Esophagus (tissue), 2 donors: ENCODE measurements at regions not wholly inside any gene's neighbourhood (a gene's known extent, or its start where the extent isn't known, plus 50 kb on each side); places are given as distances from the start of the nearest gene placed in this dataset.
"Not testable (repeated sequence)": the region's sequence is repeated elsewhere in the genome, so short reads cannot be mapped to it uniquely, and the experiment has no call there.

Experiments used
- H3K27ac ChIP-seq, 2 donors: one replicate each; pipeline ENCODE4 v1.5.1; 2013; ENCODE audit warnings: low read depth in 2 of 2, mild to moderate bottlenecking in 2 of 2, inconsistent platforms in 1 of 2, low read length in 1 of 2, moderate library complexity in 1 of 2
- H3K27me3 ChIP-seq, 2 donors: one replicate each; pipeline ENCODE4 v1.6.1; 2013; ENCODE audit warnings: low read length in 2 of 2, control low read depth in 1 of 2, mild to moderate bottlenecking in 1 of 2; ENCODE audit not compliant: insufficient read depth in 2 of 2, control insufficient read depth in 1 of 2
- H3K36me3 ChIP-seq, 2 donors: one replicate each; pipeline ENCODE4 v1.6.1; 2013; ENCODE audit warnings: low read length in 1 of 2; ENCODE audit not compliant: control insufficient read depth in 2 of 2, insufficient read depth in 2 of 2
- H3K4me1 ChIP-seq, 2 donors: one replicate each; pipeline ENCODE4 v1.6.1; 2013; ENCODE audit warnings: low read length in 1 of 2; ENCODE audit not compliant: control insufficient read depth in 2 of 2, insufficient read depth in 2 of 2
- H3K4me3 ChIP-seq, 2 donors: one replicate each; pipeline ENCODE4 v1.5.1; 2013; ENCODE audit warnings: low read length in 2 of 2, mild to moderate bottlenecking in 2 of 2, low read depth in 1 of 2, moderate library complexity in 1 of 2
- H3K9me3 ChIP-seq, 2 donors: one replicate each; pipeline ENCODE4 v1.6.1; 2013; ENCODE audit warnings: mild to moderate bottlenecking in 2 of 2, low read depth in 1 of 2, low read length in 1 of 2, moderate library complexity in 1 of 2; ENCODE audit not compliant: control insufficient read depth in 2 of 2, insufficient read depth in 1 of 2
- WGBS, 2 donors: extraction: QIAGEN DNeasy Blood & Tissue Kit; methylation state at CpG; one replicate each; pipeline ENCODE4 v1.1.7; 2013; 5-methylcytosine and 5-hydroxymethylcytosine counted together
- donor health status: healthy with polysubstance abuse.
- donor health status: Bipolar disorder and iron deficiency.

GRCh38 chr9:42342297-42342696 is 158.8 kb downstream of the SPATA31A6 start:
- H3K36me3 ChIP-seq, H3K9me3 ChIP-seq, H3K4me3 ChIP-seq, H3K27me3 ChIP-seq, H3K27ac ChIP-seq, H3K4me1 ChIP-seq: not testable (repeated sequence)
- WGBS, 2 donors: 81 to 92% methylated on average over 5 of the region's 7 CpGs

DNA sequence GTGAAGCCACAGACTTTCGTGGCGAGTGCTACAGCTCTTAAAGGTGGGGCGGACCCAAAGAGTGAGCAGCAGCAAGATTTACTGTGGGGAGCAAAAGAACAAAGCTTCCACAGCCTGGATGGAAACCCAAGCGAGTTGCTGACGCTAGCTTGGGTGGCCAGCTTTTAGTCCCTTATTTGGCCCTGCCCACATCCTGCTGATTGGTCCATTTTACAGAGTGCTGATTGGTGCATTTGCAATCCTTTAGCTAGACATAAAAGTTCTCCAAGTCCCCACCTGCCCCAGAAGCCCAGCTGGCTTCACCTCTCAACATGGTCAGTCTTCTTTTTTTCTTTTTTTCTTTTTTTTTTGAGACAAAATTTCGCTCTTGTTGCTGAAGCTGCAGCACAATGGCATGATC is 161.0 kb downstream of the SPATA31A6 start:
- 94% methylated on average over 6 of the region's 6 CpGs for WGBS, 2 donors

DNA sequence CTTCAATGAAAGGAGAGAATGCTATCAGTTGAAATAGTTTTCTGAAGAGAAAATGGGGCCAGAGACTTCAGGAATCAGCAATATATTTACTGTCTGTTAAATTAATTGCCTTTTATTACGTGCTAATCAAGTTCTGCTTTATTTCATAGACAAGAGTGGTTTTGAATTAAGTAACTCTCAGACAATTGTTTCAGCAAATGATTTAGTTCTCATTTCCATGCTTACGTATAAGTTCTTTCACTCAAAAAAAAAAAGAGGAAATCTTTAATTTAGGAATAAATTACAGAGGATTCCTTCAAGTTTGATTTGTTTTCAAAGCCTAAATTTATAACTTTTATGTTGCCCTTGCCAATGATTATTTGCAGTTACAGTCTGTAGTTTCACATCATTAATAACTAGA is 163.5 kb downstream of the SPATA31A6 start:
- 73 to 76% methylated on average over 2 of the region's 2 CpGs for WGBS, 2 donors
- not testable (repeated sequence) for H3K9me3 ChIP-seq

More for the DNA sequence above, 161.0 kb downstream of the SPATA31A6 start:
- H3K4me3 ChIP-seq, H3K36me3 ChIP-seq, H3K27me3 ChIP-seq, H3K9me3 ChIP-seq, H3K4me1 ChIP-seq, H3K27ac ChIP-seq: not testable (repeated sequence)

GRCh38 chr9:42349181-42349580 is 165.7 kb downstream of the SPATA31A6 start:
- H3K27me3 ChIP-seq, H3K36me3 ChIP-seq, H3K4me3 ChIP-seq, H3K9me3 ChIP-seq, H3K27ac ChIP-seq, H3K4me1 ChIP-seq: not testable (repeated sequence)

More for the DNA sequence above, 163.5 kb downstream of the SPATA31A6 start:
- not testable (repeated sequence) for H3K4me3 ChIP-seq, H3K36me3 ChIP-seq, H3K4me1 ChIP-seq, H3K27ac ChIP-seq, H3K27me3 ChIP-seq

- H3K9me3 ChIP-seq, H3K4me3 ChIP-seq, H3K4me1 ChIP-seq, H3K27ac ChIP-seq, H3K36me3 ChIP-seq, H3K27me3 ChIP-seq: not testable (repeated sequence)
- WGBS, 2 donors: no CpG with 5 or more reads among the region's 2 CpGs
Observed at GRCh38 chr9:42350412-42350811, 167.0 kb downstream of the SPATA31A6 start.

GRCh38 chr9:42357604-42358373 is 174.3 kb downstream of the SPATA31A6 start:
- H3K9me3 ChIP-seq, H3K27me3 ChIP-seq, H3K36me3 ChIP-seq, H3K4me3 ChIP-seq, H3K27ac ChIP-seq, H3K4me1 ChIP-seq: not testable (repeated sequence)
- 28 to 30% methylated on average over 21 to 33 of the region's 40 CpGs for WGBS, 2 donors

- H3K27me3 ChIP-seq, H3K27ac ChIP-seq, H3K4me3 ChIP-seq, H3K4me1 ChIP-seq, H3K9me3 ChIP-seq, H3K36me3 ChIP-seq: not testable (repeated sequence)
- WGBS, 2 donors: 13 to 20% methylated on average over 2 of the region's 2 CpGs
Observed at GRCh38 chr9:42358626-42359247, 175.3 kb downstream of the SPATA31A6 start.

DNA sequence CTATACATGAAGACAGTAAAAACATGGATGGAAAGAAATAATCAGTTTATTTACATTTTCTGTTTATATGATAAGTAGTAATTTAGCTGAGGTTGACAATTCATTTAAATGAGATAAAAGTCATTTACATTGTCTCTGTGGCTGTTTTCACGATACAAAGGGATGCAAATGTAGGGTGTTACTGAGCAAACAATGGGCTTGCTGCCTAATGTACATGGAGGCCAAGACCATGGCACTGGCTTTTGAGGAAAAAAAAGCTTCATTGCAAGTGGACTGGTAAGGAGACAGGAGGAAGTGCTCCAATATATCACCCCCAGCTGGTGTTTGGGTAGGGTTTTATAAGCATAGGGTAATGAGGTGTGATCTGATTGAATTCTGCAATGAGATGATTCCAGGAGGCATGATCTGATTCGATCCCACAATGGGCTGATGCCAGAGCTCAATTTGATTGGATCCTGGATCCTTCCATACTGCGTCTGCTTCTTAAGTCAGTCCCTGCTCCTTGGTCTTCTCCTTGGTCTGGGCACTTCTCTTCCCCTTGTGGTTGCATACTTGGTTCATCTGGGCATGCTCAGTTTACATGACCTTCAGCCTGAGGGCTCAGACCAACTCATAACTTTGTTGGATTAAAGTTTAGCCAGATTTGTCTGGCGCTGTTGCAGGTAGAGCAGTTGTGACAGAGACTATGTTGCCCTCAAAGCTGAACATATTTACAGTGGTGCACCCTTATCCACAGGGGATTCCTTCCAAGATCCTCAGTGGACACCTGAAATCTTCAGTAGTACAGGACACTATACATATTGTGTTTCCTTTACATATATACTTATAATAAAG is 181.2 kb downstream of the SPATA31A6 start:
- 76 to 78% methylated on average over 3 of the region's 4 CpGs for WGBS, 2 donors
- H3K27ac ChIP-seq: not testable (repeated sequence)

GRCh38 chr9:42365244-42365945 is 181.9 kb downstream of the SPATA31A6 start:
- not testable (repeated sequence) for H3K9me3 ChIP-seq, H3K36me3 ChIP-seq, H3K27me3 ChIP-seq, H3K4me3 ChIP-seq, H3K27ac ChIP-seq, H3K4me1 ChIP-seq
- 73 to 84% methylated on average over 7 of the region's 7 CpGs for WGBS, 2 donors

More for the DNA sequence above, 181.2 kb downstream of the SPATA31A6 start:
- H3K4me3 ChIP-seq, H3K36me3 ChIP-seq, H3K27me3 ChIP-seq, H3K4me1 ChIP-seq, H3K9me3 ChIP-seq: not testable (repeated sequence)
